ENCODE measurements at regions not wholly inside any gene's neighbourhood (a gene's known extent, or its start where the extent isn't known, plus 50 kb on each side); places are given as distances from the start of the nearest gene placed in this dataset.

DNA sequence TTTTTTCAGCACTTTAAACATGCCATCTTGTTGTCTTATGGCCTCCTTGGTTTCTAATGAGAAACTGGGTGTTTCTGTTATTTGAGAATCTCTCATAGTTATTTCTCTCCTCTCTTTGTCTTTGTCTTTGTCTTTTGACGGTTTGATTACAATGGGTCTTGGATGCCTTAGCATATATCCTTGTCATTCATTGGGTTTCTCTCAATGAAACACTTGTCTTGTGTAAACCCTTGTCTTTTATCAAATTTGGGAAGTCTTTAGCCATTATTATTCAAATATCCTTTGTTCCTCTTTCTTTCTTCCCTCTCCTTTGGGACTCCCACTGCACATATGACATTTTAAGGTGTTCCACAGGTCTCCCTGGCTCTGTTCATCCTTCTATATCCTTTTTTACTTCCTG, 373.5 kb upstream of the TBX3 start:
- TF ChIP-seq BHLHE40 (IDR thresholded peaks at IDR 0.05; ENCODE audit: borderline replicate concordance) (no peak), CTBP1 (IDR thresholded peaks at IDR 0.05; ENCODE audit: borderline replicate concordance) (no peak), TARDBP (IDR thresholded peaks at IDR 0.05) (no peak), FOXK2 (IDR thresholded peaks at IDR 0.05) (no peak), ARNT (IDR thresholded peaks at IDR 0.05) (no peak), FOXA1 (IDR thresholded peaks at IDR 0.05) (no peak), SP1 (IDR thresholded peaks at IDR 0.05) (no peak), NFRKB (IDR thresholded peaks at IDR 0.05) (no peak), SUZ12 (IDR thresholded peaks at IDR 0.05) (no peak)
- TF ChIP-seq, protein P1, sequence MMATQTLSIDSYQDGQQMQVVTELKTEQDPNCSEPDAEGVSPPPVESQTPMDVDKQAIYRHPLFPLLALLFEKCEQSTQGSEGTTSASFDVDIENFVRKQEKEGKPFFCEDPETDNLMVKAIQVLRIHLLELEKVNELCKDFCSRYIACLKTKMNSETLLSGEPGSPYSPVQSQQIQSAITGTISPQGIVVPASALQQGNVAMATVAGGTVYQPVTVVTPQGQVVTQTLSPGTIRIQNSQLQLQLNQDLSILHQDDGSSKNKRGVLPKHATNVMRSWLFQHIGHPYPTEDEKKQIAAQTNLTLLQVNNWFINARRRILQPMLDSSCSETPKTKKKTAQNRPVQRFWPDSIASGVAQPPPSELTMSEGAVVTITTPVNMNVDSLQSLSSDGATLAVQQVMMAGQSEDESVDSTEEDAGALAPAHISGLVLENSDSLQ (IDR thresholded peaks at IDR 0.05): no peak
